ENCODE measurements at regions not wholly inside any gene's neighbourhood (a gene's known extent, or its start where the extent isn't known, plus 50 kb on each side); places are given as distances from the start of the nearest gene placed in this dataset.

DNA sequence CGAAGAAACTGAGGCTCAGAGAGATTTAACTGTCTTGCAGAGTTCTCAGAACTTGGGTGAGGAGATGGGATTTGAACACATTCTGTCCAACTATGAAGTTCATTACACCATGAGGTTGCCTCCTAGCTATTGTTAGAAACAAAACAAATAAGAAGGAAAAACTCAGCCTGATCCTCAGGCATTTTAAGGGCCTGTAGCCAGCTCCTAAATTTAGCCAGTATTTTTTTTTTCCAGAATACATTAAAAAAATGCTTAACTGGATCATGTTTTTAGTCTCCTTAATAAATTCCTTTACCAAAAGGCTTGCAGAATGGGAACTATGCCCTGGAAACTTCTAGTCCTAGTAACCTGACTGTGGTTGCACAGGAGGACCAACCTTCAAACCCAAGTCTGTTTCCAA is 212.0 kb downstream of the CSNK2A3 start:
- ChIA-PET RAD21 (ENCODE audit: unreplicated experiment) (no interaction called here), SMC1A (ENCODE audit: uncharacterized antibody, unreplicated experiment) (interaction anchor here (0.5 to 0.6 kb wide), 2 partner anchors 8 to 896 kb away, joined by 3 read pairs; no protein-coding TSS in a partner anchor), CTCF (interaction anchor here (0.7 to 0.9 kb wide), 2 partner anchors 16 to 37 kb away, joined by 3 read pairs; no protein-coding TSS in a partner anchor), POLR2A (interaction anchor here (1.0 kb wide), 1 partner anchor 18 kb away, joined by 4 read pairs; no protein-coding TSS in a partner anchor)
- ATAC-seq (no peak), DNase-seq (ENCODE audit: low read depth, low spot score) (no peak), FAIRE-seq (no peak)
- no peak overlapping the region for H3K9ac ChIP-seq (ENCODE audit: control insufficient read depth, insufficient read depth, low read length)
- no peaks in the 10 kb centered on the region for H3K36me3 ChIP-seq (ENCODE audit: control insufficient read depth in 2 of 2, insufficient read depth in 2 of 2, low read length in 1 of 2)
- H3K27ac ChIP-seq (ENCODE audit: control insufficient read depth, insufficient read depth) = no peak overlapping the region
- no peaks in the 10 kb centered on the region for H4K20me1 ChIP-seq (ENCODE audit: control insufficient read depth, insufficient read depth)
- H3K4me1 ChIP-seq (ENCODE audit: control insufficient read depth, insufficient read depth, low read length) = no peaks in the 10 kb centered on the region
- no peaks in the 10 kb centered on the region; a peak in 1 of 4 replicates for H3K27me3 ChIP-seq (replicated peaks in 1 of 2; ENCODE audit: control insufficient read depth in 2 of 2, insufficient read depth in 2 of 2, low read length in 1 of 2)
- WGBS (ENCODE audit: insufficient coverage, insufficient replicate concordance, low lambda C conversion rate, missing lambda C conversion rate) = 0% methylated on average over 1 of the region's 1 CpG
- no peaks in the 10 kb centered on the region for H3K79me2 ChIP-seq (ENCODE audit: control insufficient read depth, insufficient read depth, low read length)
- in situ Hi-C loops (cut with MboI) (no loop called here), intact Hi-C loops (cut with micrococcal nuclease; ENCODE audit: unreplicated experiment) (no loop called here)
- H3K9me3 ChIP-seq (replicated peaks; ENCODE audit: control insufficient read depth, insufficient read depth, low read length) = no peaks in the 10 kb centered on the region
- H3K4me2 ChIP-seq (ENCODE audit: control insufficient read depth, insufficient read depth) = no peak overlapping the region
- TF ChIP-seq KDM1A (IDR thresholded peaks at IDR 0.05; ENCODE audit: borderline replicate concordance) (no peak), CEBPB (IDR thresholded peaks at IDR 0.05; ENCODE audit: borderline replicate concordance in 1 of 2, low read depth in 2 of 2, low read length in 2 of 2) (no peak), SREBF2 (IDR thresholded peaks at IDR 0.05; ENCODE audit: low read length) (no peak), ZNF274 (IDR thresholded peaks at IDR 0.05; ENCODE audit: insufficient read depth, insufficient read length) (no peak), SPI1 (IDR thresholded peaks at IDR 0.05; ENCODE audit: borderline replicate concordance, insufficient read depth, low read depth, low read length) (no peak), SRF (IDR thresholded peaks at IDR 0.05; ENCODE audit: low read depth in 2 of 2, low read length in 2 of 2) (no peak), MEF2A (IDR thresholded peaks at IDR 0.05; ENCODE audit: insufficient read depth, low read depth, low read length) (no peak)
- TF ChIP-seq, protein P1, sequence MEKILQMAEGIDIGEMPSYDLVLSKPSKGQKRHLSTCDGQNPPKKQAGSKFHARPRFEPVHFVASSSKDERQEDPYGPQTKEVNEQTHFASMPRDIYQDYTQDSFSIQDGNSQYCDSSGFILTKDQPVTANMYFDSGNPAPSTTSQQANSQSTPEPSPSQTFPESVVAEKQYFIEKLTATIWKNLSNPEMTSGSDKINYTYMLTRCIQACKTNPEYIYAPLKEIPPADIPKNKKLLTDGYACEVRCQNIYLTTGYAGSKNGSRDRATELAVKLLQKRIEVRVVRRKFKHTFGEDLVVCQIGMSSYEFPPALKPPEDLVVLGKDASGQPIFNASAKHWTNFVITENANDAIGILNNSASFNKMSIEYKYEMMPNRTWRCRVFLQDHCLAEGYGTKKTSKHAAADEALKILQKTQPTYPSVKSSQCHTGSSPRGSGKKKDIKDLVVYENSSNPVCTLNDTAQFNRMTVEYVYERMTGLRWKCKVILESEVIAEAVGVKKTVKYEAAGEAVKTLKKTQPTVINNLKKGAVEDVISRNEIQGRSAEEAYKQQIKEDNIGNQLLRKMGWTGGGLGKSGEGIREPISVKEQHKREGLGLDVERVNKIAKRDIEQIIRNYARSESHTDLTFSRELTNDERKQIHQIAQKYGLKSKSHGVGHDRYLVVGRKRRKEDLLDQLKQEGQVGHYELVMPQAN (conservative IDR thresholded peaks at IDR 0.05) = no peak
- TF ChIP-seq, protein P2, sequence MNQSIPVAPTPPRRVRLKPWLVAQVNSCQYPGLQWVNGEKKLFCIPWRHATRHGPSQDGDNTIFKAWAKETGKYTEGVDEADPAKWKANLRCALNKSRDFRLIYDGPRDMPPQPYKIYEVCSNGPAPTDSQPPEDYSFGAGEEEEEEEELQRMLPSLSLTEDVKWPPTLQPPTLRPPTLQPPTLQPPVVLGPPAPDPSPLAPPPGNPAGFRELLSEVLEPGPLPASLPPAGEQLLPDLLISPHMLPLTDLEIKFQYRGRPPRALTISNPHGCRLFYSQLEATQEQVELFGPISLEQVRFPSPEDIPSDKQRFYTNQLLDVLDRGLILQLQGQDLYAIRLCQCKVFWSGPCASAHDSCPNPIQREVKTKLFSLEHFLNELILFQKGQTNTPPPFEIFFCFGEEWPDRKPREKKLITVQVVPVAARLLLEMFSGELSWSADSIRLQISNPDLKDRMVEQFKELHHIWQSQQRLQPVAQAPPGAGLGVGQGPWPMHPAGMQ (IDR thresholded peaks at IDR 0.05; ENCODE audit: borderline replicate concordance) = no peak
- TF ChIP-seq, protein P3, sequence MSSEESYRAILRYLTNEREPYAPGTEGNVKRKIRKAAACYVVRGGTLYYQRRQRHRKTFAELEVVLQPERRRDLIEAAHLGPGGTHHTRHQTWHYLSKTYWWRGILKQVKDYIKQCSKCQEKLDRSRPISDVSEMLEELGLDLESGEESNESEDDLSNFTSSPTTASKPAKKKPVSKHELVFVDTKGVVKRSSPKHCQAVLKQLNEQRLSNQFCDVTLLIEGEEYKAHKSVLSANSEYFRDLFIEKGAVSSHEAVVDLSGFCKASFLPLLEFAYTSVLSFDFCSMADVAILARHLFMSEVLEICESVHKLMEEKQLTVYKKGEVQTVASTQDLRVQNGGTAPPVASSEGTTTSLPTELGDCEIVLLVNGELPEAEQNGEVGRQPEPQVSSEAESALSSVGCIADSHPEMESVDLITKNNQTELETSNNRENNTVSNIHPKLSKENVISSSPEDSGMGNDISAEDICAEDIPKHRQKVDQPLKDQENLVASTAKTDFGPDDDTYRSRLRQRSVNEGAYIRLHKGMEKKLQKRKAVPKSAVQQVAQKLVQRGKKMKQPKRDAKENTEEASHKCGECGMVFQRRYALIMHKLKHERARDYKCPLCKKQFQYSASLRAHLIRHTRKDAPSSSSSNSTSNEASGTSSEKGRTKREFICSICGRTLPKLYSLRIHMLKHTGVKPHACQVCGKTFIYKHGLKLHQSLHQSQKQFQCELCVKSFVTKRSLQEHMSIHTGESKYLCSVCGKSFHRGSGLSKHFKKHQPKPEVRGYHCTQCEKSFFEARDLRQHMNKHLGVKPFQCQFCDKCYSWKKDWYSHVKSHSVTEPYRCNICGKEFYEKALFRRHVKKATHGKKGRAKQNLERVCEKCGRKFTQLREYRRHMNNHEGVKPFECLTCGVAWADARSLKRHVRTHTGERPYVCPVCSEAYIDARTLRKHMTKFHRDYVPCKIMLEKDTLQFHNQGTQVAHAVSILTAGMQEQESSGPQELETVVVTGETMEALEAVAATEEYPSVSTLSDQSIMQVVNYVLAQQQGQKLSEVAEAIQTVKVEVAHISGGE (CRISPR knock-in tag; IDR thresholded peaks at IDR 0.05) = no peak
- no TSS peak for BruUV-seq (replicated peaks)
- no peak overlapping the region for H2AFZ ChIP-seq (ENCODE audit: control insufficient read depth, low read depth, low read length)
- no peak overlapping the region for H3K4me3 ChIP-seq
